ENCODE measurements at regions not wholly inside any gene's neighbourhood (a gene's known extent, or its start where the extent isn't known, plus 50 kb on each side); places are given as distances from the start of the nearest gene placed in this dataset.

- H3K4me3 ChIP-seq (ENCODE audit: low read depth, low read length): no peak overlapping the region
- no peak for TF ChIP-seq CTCF (IDR thresholded peaks at IDR 0.05; ENCODE audit: insufficient read depth, low read depth, low read length, missing control alignments)
- DNase-seq (ENCODE audit: low read depth): no peak
These were observed 338.2 kb downstream of the NFIB start for GRCh38 chr9:13975611-13976290.

GRCh38 chr9:13974891-13975290, 339.1 kb downstream of the NFIB start:
- H3K4me3 ChIP-seq (ENCODE audit: low read depth, low read length): no peak overlapping the region
- DNase-seq (ENCODE audit: low read depth): no peak
- TF ChIP-seq CTCF (IDR thresholded peaks at IDR 0.05; ENCODE audit: insufficient read depth, low read depth, low read length, missing control alignments): no peak

GRCh38 chr9:13971966-13972655, 341.8 kb downstream of the NFIB start:
- TF ChIP-seq CTCF (IDR thresholded peaks at IDR 0.05; ENCODE audit: insufficient read depth, low read depth, low read length, missing control alignments): no peak
- no peak overlapping the region for H3K4me3 ChIP-seq (ENCODE audit: low read depth, low read length)
- no peak for DNase-seq (ENCODE audit: low read depth)

GRCh38 chr9:13971415-13971814, 342.5 kb downstream of the NFIB start:
- H3K4me3 ChIP-seq (ENCODE audit: low read depth, low read length): no peak overlapping the region
- DNase-seq (ENCODE audit: low read depth): no peak
- TF ChIP-seq CTCF (IDR thresholded peaks at IDR 0.05; ENCODE audit: insufficient read depth, low read depth, low read length, missing control alignments): no peak

- no peak overlapping the region for H3K4me3 ChIP-seq (ENCODE audit: low read depth, low read length)
These were observed 343.5 kb downstream of the NFIB start for GRCh38 chr9:13970426-13970825.

GRCh38 chr9:13970018-13970417, 343.9 kb downstream of the NFIB start:
- no peak overlapping the region for H3K4me3 ChIP-seq (ENCODE audit: low read depth, low read length)
- no peak for TF ChIP-seq CTCF (IDR thresholded peaks at IDR 0.05; ENCODE audit: insufficient read depth, low read depth, low read length, missing control alignments)
- DNase-seq (ENCODE audit: low read depth): no peak

More at GRCh38 chr9:13970426-13970825, 343.5 kb downstream of the NFIB start:
- no peak for TF ChIP-seq CTCF (IDR thresholded peaks at IDR 0.05; ENCODE audit: insufficient read depth, low read depth, low read length, missing control alignments)
- DNase-seq (ENCODE audit: low read depth): no peak
